ENCODE measurements at regions not wholly inside any gene's neighbourhood (a gene's known extent, or its start where the extent isn't known, plus 50 kb on each side); places are given as distances from the start of the nearest gene placed in this dataset.
A peak's percentile ranks its signal among the peaks of the same experiment; 100 is the strongest.
"Not testable (repeated sequence)": the region's sequence is repeated elsewhere in the genome, so short reads cannot be mapped to it uniquely, and the experiment has no call there.

DNA sequence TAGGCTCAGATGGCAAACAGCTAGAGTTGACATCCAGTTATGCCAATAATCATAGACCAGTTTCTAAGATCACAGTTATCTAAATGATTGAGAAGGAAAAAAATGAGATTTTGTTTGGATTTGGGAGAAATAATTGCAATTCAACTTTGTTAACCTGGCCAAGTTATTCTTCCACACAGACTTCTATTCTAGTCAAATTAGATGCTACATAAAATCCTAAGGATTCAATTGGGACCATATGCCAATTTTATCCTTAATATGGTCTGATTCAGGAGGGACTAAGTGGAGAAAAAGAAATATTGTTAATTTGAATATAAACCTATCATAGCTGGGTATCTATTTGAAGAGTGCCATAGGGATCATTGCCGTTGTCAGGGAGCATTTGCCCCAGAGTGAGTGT is 178.3 kb upstream of the SLC7A11 start:
- DNase-seq, result no peak

DNA sequence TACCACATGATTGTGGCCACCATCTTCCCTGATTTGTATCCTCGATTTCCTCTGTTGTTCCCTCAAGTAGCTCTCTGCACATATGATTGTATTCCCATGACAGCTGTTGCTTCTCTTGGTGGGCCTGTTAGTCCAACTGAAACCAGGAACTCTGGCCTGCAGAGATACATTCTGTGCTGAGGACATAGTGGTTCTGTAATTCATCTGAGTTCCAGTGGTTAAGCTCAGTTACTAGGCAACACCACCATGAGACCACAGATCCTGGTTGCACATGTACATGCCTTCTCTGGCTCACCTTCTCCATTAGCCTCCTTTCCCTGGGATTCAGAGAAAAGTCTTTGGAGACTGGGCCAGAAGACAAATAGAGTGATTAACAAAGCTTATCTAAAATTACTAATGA is 172.1 kb upstream of the SLC7A11 start:
- no peak for DNase-seq

DNA sequence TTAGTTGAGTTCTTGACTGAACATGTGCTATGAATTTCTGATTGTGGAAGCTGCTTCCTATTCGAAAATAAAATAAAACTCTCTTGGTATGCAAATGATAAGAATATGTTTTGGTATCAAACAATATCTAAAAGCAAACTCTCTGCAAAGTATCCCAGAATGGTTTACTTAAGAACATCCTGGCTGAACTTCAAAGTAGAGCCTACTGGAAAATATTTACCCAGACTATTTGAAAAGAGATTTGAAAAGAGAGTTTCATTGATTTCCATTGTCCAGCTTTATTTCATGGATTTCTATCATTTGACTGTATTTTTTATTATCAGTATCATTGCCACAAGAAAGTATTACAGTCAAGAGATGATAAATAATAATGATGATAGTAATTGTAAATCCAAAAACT is 171.1 kb upstream of the SLC7A11 start:
- DNase-seq, result no peak

DNA sequence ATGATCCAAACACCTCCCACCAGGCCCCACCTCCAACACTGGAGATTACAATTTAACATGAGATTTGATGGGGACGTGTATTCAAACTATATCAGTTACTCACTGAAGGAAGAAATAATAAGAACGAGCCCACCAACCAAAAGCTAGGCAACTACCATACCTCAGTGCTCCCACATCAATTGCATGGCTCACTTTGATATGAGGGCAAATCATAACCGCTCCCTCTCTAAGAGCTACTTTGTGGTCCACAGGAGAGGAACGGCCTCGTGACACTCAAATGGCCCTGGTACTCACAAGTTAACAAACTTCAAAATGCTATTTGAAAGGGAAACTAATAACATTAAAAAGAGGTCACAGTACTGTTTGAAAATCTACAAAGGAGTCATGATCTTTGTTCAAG is 170.7 kb upstream of the SLC7A11 start:
- no peak for DNase-seq

DNA sequence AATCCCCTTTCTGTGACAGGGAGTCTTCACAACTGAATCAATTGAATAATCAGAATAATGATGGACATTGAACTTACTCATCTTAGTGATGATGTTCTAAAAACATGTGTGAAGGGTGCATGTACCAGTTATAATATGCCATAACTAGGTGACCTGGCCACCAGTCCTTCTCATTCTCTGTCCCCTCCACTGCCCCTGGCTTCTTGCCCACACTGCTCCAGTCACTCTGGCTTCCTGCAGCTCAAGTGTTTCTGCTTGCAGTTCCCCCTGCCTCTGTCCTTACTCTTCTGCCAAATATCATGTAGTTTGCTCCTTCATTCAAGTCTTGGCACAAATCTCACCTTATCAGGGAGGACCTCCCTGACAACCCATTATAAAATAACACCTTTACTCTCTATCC is 168.1 kb upstream of the SLC7A11 start:
- no peak for DNase-seq

DNA sequence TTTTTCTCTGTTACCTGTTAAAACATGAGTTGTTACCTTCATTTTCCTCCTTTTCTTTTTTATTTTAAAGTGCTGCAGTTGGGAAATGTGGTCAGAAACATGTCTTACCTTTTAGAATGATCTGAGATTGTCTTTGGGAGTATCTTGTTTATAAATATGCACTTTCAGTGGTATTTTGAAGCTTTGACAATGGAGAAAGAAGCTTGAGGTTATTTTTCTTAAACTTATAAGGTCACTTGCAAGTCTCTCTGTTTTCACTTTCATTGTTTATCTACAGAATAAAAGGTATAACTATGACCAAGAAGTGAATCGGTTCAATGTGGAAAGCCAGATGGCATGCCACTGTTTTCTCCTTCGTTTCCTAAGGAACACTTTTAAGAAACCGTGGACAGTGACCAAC is 167.5 kb upstream of the SLC7A11 start:
- DNase-seq, result no peak

DNA sequence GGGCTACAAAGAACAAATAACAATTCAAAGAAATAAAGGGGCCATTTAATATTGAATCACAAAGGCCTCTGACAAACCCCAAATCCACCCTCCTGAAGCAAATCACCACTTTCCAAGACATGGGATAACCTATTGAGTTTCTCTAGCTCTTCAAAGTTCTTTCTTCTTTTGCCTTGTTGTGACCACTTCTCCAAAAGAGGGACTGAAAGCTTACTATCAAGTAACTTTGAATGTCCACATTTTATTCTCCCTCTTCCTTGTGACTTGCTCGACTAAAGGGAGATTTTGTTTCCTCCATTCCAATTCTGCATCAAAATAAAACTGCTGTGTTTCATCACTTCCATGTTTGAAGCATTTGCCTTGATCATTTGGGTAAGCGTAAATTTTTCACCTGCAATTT is 166.6 kb upstream of the SLC7A11 start:
- DNase-seq, result no peak

DNA sequence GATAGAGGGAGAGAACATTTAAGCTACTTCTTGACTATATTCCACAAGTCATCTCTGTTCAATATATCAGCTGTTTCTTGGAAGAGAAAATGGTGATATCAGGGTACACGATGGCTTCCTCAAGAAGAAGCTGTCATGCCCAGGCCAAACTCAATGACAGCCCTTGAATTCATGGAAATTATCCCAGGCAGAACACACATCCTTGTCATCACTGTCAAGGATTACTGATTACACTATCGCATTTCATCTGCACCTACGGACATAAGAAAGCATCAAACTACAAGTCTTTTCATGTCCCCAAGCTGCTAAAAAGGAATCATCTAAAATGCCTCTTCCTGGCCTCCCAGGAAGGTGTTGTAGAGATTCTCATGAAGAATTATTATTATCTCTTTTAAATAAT is 165.2 kb upstream of the SLC7A11 start:
- DNase-seq, result no peak

DNA sequence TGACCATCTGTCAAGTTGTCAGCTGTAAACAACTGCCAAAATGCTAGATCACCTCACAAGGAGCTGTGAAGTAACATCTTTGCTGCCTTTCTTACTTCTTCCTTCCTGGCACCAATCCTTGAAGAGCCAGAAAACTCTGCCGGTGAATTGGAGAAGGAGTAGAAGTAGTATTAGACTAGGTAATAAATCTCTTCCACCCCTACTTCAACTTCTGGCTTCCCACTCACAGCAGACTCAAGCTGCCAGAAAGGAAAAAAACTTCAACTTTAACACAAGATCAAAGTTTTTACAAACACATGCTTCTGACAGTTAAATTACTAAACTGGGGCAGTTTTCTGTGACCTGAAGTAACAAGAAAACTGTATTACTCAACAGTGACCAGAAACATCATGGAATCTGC is 164.7 kb upstream of the SLC7A11 start:
- no peak for DNase-seq

DNA sequence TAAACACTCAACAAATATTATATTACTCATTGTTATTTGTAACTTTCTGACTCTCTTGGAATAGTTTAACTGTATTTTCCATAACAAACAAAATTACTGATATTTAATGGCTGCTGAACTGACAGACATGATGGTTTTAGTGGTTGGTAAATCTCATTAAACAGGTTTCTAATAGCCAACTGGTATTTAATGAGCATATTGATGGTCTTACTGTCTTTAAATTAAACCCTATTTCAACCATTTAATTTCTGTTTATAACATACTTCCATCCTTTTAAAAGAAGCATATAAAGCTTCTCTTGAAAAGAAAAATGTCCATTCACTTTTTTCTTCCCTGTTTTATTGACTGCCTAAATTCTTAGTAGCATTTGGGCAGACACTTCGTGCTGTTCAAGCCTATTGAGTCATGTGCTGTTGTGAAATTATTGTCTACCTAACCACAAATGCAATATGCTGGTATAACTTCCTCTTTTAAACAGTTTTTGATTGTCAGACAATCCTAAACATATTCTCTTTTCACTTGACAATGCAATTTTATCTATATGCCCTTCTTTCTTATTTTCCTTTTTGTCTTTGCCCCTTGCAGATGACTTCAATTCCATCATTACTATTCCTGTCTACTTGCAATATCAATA is 163.9 kb upstream of the SLC7A11 start:
- no peak for DNase-seq

DNA sequence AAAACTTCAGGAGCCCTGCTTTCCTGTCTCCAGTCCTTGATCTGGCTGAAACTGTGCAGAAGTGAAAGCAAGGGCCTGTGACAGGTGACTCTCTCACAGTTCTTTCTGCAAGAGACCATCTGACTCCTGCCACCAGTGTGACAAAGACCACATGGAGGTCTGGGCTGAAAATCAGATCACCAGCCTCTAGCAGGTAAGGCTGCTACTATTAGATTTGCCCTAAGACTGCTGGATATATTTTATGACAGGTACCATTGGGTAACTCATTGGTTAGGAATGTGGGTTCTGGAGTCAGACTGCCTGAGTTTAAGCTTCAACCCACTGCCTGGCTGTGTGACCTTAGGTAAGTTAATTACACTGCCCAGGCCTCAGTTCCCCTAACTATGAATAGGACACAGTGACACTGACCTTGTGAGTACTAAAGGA is 163.3 kb upstream of the SLC7A11 start:
- no peak for DNase-seq

DNA sequence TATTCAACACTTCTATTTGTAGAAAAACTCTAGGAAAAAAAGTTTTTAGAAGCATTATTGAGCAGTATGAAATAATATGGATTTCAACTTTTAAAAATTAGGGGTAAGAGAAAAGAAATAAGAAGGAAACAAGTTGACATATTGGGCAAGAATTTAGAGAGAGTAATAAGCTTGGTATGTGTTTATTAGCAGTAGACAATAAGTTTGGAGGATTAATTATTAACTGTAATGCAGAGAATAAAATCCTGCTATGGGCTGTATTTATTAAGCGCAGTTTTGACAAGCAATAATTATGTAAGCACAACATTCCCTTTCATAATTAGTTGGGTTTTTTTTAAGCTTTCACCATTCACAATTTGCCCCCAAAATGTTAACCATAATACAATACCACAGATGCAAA is 162.7 kb upstream of the SLC7A11 start:
- DNase-seq, result no peak

DNA sequence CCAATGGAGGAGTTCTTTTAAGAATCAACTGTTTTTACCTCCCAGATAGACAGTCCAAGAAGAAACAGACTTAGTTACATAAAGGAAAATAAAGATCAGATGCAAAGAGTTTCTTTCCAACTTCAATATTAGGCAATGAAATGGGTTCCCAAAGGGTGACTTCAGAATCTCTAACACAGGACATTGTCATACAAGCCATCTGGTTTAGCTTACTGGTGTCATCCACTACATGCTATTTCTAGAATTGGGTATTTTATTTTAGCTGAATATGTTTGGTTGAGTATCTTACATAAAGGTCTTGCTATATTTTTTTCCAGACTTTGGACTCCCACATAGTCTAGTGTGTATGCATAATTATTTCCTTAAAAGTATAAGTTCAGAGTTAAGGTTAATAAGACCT is 162.1 kb upstream of the SLC7A11 start:
- DNase-seq, result no peak

DNA sequence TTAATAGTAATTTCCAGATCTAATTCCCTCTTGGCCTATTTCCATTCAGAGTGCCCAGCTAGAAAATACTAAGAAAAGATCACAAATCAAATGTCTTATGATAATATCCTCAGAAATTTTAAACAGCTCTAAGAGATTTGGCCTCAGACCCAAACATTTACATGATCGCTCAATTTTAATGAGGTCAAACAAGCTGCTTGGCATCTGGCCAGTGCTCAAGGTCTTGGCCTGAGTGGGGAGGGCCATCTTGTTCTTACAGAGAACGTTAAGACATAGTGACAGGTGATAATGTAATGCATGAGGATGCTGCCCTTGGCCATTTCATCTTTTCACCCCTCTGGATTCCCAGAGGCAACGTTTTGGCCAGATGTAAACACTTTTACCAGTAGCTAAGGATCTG is 159.2 kb upstream of the SLC7A11 start:
- DNase-seq, result peak; percentile 27

DNA sequence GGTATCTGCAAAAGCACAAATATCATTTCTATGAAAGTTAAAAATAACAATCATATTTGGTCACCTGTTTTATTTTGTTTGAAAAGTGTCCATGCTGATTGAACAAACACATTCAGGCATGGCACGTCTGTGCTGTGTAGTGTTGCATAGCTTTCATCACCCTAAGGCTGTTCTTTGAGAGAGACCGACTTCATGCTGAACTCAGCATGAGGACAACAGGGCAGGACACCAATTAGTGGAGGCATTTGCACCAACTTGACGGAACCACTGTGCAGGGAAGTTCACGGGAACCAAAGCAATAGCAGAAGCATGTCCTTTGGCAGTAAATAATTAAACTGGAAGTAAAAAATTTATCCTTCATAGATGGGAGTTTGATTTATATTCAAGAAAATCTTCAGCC is 158.4 kb upstream of the SLC7A11 start:
- no peak for DNase-seq

DNA sequence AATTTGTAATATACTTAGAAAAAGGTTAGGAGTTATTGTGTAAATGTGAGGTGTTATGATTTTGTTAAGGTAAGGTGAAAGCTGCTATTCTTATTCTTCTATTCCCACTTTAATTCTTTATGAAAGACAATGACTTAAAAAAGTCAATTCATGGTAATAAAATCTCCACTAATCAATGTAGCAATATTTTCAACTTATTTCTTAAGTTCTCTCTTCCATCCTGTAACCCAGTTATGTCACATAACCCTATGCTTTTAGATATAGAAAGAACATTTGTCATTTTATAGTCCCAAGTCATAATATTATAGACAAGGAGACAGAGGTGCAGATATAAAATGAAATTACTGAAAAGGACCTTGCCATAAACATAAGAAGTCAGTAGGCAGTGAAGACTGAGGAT is 157.9 kb upstream of the SLC7A11 start:
- no peak for DNase-seq

DNA sequence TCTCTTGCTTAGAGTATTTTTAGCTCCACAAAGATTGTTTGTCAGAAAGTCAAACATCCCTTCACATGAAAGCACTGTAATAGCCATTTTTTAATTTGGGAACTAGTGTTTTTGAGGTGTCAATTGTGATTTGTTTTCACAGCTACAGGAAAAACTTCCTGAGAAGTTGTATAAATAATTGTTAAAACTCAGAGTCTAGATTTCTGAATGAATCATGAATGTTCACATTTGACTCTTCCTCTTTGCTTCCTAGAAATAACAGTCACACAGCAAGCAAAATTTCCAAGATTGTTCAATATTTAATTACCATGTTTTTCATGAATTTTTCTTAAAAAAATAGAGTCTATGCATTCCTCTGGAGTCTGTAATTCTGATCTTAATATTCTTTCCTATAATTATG is 156.9 kb upstream of the SLC7A11 start:
- DNase-seq, result no peak

DNA sequence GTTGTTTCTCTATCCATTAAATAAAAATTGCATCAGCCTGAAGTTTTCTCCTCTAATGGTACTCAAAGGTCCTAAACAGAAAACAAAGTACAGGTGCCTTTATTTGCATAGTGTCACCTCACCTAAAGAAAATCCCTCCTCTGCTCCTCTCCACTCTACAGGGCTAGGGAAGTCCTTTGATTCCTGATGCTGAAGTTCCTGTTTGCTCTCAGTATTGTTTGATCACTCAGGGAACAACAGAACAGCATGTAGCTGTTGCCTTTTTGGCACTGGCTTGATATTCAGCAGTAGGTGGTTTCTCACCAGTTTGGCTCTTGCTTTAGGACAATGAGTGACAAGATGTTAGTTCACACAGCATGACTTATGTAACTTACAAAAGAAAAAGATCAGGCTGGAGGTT is 156.2 kb upstream of the SLC7A11 start:
- DNase-seq, result no peak

DNA sequence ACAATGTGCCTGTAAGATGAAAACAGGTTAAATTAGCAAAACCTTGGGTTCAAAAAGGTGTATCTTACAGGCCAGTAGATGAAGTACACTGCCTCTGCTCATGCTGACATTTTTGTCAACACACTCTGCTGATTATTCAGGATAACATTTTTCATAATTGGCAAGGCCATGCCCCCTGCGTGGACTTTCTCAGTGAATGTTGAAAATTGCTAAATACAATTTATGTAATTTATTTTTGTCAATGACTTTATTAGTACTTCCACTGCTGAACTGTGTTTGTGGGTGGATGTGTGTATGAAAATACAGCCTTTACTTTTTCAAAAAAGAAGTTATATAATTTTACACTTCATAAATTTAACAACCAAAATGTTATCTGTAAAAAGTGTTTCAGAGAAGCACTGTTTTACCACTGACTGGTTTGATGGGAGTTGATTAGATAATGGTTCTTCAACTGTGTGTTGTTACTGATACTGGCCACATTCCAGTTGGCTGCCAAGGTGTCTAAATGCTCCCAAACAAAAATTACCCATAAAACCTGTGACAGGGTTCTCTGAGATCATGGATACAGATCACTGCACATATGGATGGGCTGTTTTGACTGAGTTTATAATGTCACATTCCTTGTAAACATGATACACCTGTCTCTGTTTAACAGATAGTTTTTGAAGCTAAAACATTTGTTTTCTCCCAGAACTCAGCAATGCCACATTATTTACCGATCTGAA is 151.9 kb upstream of the SLC7A11 start:
- no peak for DNase-seq

DNA sequence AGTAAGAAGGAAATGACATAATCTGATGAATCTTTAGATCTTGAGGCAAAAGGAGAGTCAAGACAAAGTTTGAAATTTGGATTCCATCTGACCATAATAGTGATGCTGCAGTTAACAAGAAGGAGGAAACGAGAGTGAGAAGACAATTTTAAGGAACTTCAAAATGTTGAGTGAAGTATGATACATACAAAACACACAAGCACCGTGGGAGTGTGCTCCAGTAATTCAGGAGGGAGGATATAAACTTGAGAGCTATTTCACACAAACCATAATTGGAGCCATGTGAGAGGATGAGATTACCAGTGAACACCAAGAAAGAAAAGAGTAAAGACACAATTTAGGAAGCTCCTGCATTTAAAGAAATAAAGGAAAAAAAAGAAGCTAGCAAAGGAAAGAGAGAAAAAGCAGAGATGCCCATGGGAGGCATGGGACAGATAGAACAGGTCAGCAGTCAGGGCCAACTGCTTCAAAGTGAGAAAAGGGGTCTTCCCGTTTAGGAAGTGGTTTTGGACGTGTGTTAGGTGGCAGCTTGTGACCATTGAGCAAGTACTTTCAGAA is 150.7 kb upstream of the SLC7A11 start:
- no peak for DNase-seq

DNA sequence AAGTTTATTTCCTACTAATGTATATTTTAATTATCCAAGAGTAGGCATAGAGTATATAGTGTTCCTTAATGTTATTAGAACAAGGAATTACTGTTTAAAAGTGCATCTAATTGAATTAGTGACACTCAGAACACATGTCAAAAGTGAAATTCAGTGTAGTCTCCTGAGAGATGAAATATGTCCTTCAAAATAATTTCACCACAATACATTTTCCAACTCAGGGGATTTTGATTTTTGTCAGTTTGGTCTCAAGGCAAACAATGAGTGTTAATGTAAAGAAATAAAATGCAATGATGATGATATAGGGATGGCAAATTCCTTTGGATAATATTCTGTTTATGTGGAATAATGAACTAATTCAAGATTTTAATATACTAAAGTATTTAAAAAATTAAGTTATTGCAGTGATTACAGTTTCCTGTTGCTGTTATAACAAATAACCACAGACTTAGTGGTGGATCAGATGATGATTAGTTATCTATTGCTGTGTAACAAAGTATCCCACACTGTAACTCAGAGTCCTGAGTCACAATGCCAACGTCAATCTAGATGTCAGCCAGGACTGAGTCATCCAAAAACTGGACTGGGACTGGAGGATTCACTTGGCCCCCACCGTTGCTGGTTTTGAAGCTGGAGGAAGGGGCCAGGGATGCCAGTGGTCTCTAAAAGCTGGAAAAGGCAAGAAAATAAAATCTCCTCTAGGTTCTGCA is 148.0 kb upstream of the SLC7A11 start:
- DNase-seq, result no peak

DNA sequence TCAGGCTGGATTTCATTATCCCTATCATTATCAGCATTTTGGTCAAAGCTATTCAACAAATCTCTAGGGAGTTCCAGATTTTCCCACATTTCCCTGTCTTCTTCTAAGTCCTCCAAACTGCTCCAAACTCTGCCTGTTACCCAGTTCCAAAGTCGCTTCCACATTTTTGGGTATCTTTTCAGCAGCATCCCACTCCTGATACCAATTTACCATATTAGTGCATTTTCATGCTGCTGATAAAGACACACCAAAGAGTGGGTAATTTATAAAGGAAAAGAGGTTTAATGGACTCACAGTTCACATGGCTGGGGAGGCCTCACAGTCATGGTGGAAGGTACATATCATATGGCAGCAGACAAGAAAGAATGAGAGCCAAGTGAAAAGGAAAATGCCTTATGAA is 132.8 kb upstream of the SLC7A11 start:
- no peak for DNase-seq

DNA sequence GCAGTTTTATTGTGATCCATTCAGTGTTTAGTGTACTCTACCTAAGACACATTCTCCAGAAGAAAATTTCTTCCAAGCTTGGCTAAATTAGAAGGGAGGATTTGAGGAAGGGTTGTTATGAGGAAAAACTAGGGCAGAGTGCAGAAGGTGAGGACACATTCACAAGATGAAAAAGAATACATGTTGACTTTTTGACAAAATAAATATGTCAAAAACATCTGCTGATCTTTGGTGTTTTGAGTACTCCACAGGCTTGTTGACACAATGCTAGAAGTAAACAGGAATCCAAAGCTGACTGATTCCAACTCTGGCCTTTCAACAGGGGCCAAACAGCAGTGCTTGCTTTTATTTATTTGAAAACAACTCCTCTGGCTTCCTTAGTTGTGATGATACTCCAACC is 125.8 kb upstream of the SLC7A11 start:
- no peak for DNase-seq

DNA sequence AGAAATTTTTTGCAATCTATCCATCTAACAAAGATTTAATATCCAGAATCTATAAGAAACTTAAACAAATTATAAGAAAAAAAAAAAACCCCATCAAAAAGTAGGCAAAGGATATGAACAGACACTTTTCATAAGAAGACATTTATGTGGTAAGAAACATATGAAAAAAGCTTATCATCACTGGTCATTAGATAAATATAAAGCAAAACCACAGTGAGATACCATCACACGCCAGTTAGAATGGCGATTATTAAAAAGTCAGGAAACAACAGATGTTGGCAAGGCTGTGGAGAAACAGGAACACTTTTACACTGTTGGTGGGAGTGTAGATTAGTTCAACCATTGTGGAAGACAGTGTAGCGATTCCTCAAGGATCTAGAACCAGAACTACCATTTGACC is 110.3 kb upstream of the SLC7A11 start:
- DNase-seq, result not testable (repeated sequence)

Measured in NCI-H82 (cell line).